ENCODE measurements at regions not wholly inside any gene's neighbourhood (a gene's known extent, or its start where the extent isn't known, plus 50 kb on each side); places are given as distances from the start of the nearest gene placed in this dataset.
A peak's percentile ranks its signal among the peaks of the same experiment; 100 is the strongest.

DNA sequence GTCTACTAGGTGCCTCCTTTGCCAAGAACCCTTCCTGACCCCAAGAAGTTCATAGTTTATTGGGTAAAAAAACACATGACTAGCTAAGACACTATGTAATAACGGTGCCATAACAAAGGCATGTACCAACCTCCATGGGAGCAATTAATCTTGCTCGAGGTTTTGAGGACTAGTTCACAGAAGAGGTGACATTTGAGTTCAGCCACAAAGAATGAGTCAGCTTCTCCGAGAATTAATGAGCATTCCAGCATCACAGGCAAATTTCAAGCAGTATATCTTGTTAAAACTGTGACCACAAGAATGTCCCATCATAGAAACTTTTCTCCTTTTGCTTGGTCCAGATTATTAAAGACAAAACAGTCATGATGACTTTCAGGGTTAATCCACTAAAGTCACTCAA lies 113.0 kb upstream of the RAP1B start:
- Histone ChIP-seq H3K4me1 (peaks cover 0 to 16% (median 0%) of the 10 kb centered on the region in 6 donors), H3K27me3 (replicated peaks in 1 of 7) (no peaks in the 10 kb centered on the region), H3K9me3 (no peaks in the 10 kb centered on the region), H3K27ac (peak overlapping the region in 1 of 8 donors; percentile 35), H3K4me3 (no peak overlapping the region), H3K36me3 (no peaks in the 10 kb centered on the region)
- DNase-seq: no peak
- intact Hi-C loops (cut with DNase I; ENCODE audit: low total_unique reads): no loop called here
- 20 to 28% (median 24%) methylated on average over 3 of the region's 3 CpGs for WGBS, 5 donors
- TF ChIP-seq POLR2A (IDR thresholded peaks at IDR 0.05) (no peak), POLR2AphosphoS5 (IDR thresholded peaks at IDR 0.05) (no peak)
- TF ChIP-seq, protein P1, sequence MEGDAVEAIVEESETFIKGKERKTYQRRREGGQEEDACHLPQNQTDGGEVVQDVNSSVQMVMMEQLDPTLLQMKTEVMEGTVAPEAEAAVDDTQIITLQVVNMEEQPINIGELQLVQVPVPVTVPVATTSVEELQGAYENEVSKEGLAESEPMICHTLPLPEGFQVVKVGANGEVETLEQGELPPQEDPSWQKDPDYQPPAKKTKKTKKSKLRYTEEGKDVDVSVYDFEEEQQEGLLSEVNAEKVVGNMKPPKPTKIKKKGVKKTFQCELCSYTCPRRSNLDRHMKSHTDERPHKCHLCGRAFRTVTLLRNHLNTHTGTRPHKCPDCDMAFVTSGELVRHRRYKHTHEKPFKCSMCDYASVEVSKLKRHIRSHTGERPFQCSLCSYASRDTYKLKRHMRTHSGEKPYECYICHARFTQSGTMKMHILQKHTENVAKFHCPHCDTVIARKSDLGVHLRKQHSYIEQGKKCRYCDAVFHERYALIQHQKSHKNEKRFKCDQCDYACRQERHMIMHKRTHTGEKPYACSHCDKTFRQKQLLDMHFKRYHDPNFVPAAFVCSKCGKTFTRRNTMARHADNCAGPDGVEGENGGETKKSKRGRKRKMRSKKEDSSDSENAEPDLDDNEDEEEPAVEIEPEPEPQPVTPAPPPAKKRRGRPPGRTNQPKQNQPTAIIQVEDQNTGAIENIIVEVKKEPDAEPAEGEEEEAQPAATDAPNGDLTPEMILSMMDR (IDR thresholded peaks at IDR 0.05 in 8 of 11, conservative IDR thresholded peaks at IDR 0.05 in 3 of 11): no peak

DNA sequence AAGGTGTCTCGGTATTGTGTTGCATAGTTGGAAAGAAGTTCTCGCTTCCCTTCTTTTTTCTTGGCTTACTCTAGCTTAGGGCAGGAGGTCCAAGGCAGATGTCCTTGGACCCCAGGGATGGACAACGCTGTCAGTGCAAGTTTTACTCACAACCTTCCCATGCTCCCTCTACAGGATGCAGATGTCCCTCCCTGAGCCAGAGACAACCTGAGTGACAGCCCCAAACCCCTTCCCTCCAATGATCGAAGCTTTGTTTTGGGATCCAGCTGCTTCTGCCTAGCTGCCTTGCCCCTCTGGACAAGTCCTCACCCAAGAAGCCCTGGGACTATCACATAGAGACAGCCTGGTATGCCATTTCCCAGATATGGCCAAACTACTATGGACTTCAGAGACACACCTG lies 112.0 kb upstream of the RAP1B start:
- H3K27me3 ChIP-seq (replicated peaks in 1 of 7): no peaks in the 10 kb centered on the region
- no peaks in the 10 kb centered on the region for H3K36me3 ChIP-seq
- WGBS, 5 donors: 92 to 97% (median 95%) methylated on average over 4 of the region's 4 CpGs
- H3K9me3 ChIP-seq: no peaks in the 10 kb centered on the region
- H3K27ac ChIP-seq: no peak overlapping the region
- peaks cover 0 to 16% (median 0%) of the 10 kb centered on the region in 6 donors for H3K4me1 ChIP-seq
- H3K4me3 ChIP-seq: no peak overlapping the region
- DNase-seq: no peak
- intact Hi-C loops (cut with DNase I; ENCODE audit: low total_unique reads): no loop called here
- TF ChIP-seq POLR2A (IDR thresholded peaks at IDR 0.05): no peak
- TF ChIP-seq, protein P1 (IDR thresholded peaks at IDR 0.05 in 8 of 11, conservative IDR thresholded peaks at IDR 0.05 in 3 of 11): no peak

DNA sequence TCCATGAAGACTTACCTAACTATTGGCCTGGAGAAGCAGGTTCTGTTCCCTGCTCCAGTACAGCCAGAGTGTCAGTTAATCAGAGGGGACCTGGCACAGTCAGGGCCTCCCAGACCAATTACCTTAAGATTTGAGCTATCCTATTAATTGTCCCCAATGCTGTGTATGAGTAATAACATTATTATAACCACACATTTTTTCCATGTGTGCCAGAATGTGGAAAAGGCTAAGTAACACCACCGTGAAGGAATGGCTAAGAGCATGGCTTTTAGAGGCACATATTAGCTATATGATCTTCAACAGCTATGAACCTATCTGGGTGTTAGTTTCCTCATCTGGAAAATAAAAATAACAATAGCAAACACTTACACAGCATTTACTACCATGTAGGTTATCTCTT lies 111.1 kb upstream of the RAP1B start:
- DNase-seq: no peak

DNA sequence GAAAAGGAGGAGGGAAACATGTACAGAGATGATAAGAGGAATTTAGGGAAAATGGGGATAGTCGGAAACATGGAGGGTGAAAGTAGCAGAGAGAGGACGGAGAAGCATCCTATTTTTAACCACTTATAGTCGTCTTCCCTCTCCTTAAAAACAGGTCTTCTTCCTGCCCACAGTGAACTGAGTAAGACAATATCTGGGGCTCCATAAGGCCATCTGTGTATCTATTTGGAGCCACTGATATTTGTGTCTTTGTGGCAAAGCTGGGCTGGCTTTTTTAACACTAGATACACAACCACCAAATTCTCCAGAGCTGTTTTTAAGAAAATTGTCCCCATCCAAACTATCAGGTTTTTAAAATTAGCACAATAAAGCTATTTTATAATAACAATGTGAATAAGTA lies 109.5 kb upstream of the RAP1B start:
- H3K4me1 ChIP-seq: peaks cover 0 to 14% (median 0%) of the 10 kb centered on the region in 6 donors
- 68 to 83% (median 73%) methylated on average over 3 of the region's 3 CpGs for WGBS, 5 donors
- no peaks in the 10 kb centered on the region for H3K27me3 ChIP-seq (replicated peaks in 1 of 7)
- TF ChIP-seq POLR2A (IDR thresholded peaks at IDR 0.05): no peak
- TF ChIP-seq, protein P1 (IDR thresholded peaks at IDR 0.05 in 8 of 11, conservative IDR thresholded peaks at IDR 0.05 in 3 of 11): no peak
- TF ChIP-seq POLR2AphosphoS5 (IDR thresholded peaks at IDR 0.05): no peak
- no peak overlapping the region for H3K4me3 ChIP-seq
- no peak overlapping the region for H3K27ac ChIP-seq
- intact Hi-C loops (cut with DNase I; ENCODE audit: low total_unique reads): no loop called here
- DNase-seq: no peak
- no peaks in the 10 kb centered on the region for H3K36me3 ChIP-seq
- no peaks in the 10 kb centered on the region for H3K9me3 ChIP-seq

More for the DNA sequence above, 111.1 kb upstream of the RAP1B start:
- no peaks in the 10 kb centered on the region for H3K36me3 ChIP-seq
- TF ChIP-seq POLR2AphosphoS5 (IDR thresholded peaks at IDR 0.05) (no peak), POLR2A (IDR thresholded peaks at IDR 0.05) (no peak)
- TF ChIP-seq, protein P1 (IDR thresholded peaks at IDR 0.05 in 8 of 11, conservative IDR thresholded peaks at IDR 0.05 in 3 of 11): no peak
- no peak overlapping the region for H3K27ac ChIP-seq
- H3K4me3 ChIP-seq: no peak overlapping the region
- H3K4me1 ChIP-seq: peaks cover 0 to 16% (median 0%) of the 10 kb centered on the region in 6 donors
- intact Hi-C loops (cut with DNase I; ENCODE audit: low total_unique reads): no loop called here
- no peaks in the 10 kb centered on the region for H3K9me3 ChIP-seq
- 83 to 97% (median 91%) methylated on average over 1 of the region's 1 CpG for WGBS, 5 donors
- no peaks in the 10 kb centered on the region for H3K27me3 ChIP-seq (replicated peaks in 1 of 7)
